ENCODE measurements at regions not wholly inside any gene's neighbourhood (a gene's known extent, or its start where the extent isn't known, plus 50 kb on each side); places are given as distances from the start of the nearest gene placed in this dataset.
"Not testable (repeated sequence)": the region's sequence is repeated elsewhere in the genome, so short reads cannot be mapped to it uniquely, and the experiment has no call there.

- no peak for DNase-seq
Measured at GRCh38 chr11:81241672-81242275, 1491.9 kb downstream of the FAM181B start.

- no peak for DNase-seq
Measured at GRCh38 chr11:81237139-81237538, 1496.5 kb downstream of the FAM181B start.

GRCh38 chr11:81227409-81227808 lies 1506.3 kb downstream of the FAM181B start:
- not testable (repeated sequence) for DNase-seq

GRCh38 chr11:81224396-81224795 lies 1509.3 kb downstream of the FAM181B start:
- DNase-seq = no peak

- DNase-seq = no peak
Measured at GRCh38 chr11:81222491-81222890, 1511.2 kb downstream of the FAM181B start.

GRCh38 chr11:81220146-81220895 lies 1513.3 kb downstream of the FAM181B start:
- DNase-seq = no peak

GRCh38 chr11:81219661-81220060 lies 1514.0 kb downstream of the FAM181B start:
- no peak for DNase-seq

- DNase-seq = no peak
Measured at GRCh38 chr11:81218440-81218839, 1515.2 kb downstream of the FAM181B start.

- DNase-seq = no peak
Measured at GRCh38 chr11:81211050-81211449, 1522.6 kb downstream of the FAM181B start.

- no peak for DNase-seq
Measured at GRCh38 chr11:81207421-81208054, 1526.1 kb downstream of the FAM181B start.

GRCh38 chr11:81203876-81204275 lies 1529.8 kb downstream of the FAM181B start:
- DNase-seq = no peak

GRCh38 chr11:81197396-81197795 lies 1536.3 kb downstream of the FAM181B start:
- DNase-seq = no peak

- no peak for DNase-seq
Measured at GRCh38 chr11:81192516-81192915, 1541.1 kb downstream of the FAM181B start.

- DNase-seq = no peak
Measured at GRCh38 chr11:81190546-81190945, 1543.1 kb downstream of the FAM181B start.

GRCh38 chr11:81187033-81187432 lies 1546.6 kb downstream of the FAM181B start:
- DNase-seq = not testable (repeated sequence)

- no peak for DNase-seq
Measured at GRCh38 chr11:81174646-81175330, 1558.9 kb downstream of the FAM181B start.

GRCh38 chr11:81165164-81165563 lies 1568.5 kb downstream of the FAM181B start:
- no peak for DNase-seq

- no peak for DNase-seq
Measured at GRCh38 chr11:81159900-81160299, 1573.8 kb downstream of the FAM181B start.

- DNase-seq = no peak
Measured at GRCh38 chr11:81135570-81135969, 1598.1 kb downstream of the FAM181B start.

GRCh38 chr11:81129618-81130017 lies 1604.0 kb downstream of the FAM181B start:
- DNase-seq = no peak

- DNase-seq = no peak
Measured at GRCh38 chr11:81112718-81113117, 1620.9 kb downstream of the FAM181B start.

GRCh38 chr11:81104051-81104450 lies 1629.6 kb downstream of the FAM181B start:
- no peak for DNase-seq

GRCh38 chr11:81098471-81098870 lies 1635.2 kb downstream of the FAM181B start:
- no peak for DNase-seq

GRCh38 chr11:81092522-81092921 lies 1641.1 kb downstream of the FAM181B start:
- DNase-seq = no peak

Data from activated CD4-positive, alpha-beta T cell treated with anti-CD3 and anti-CD28 coated beads, Interleukin-2, amount 50 U/mL, for 1 hour (primary cell).